Kidney capillary endothelial cell (primary cell): ENCODE measurements at regions not wholly inside any gene's neighbourhood (a gene's known extent, or its start where the extent isn't known, plus 50 kb on each side); places are given as distances from the start of the nearest gene placed in this dataset.
"Not testable (repeated sequence)": the region's sequence is repeated elsewhere in the genome, so short reads cannot be mapped to it uniquely, and the experiment has no call there.

Experiments
- DNase-seq: peaks from one replicate; pipeline ENCODE4 v3.0.0-alpha.2; 2018; ENCODE audit warnings: low spot score

- not testable (repeated sequence) for DNase-seq
Observed at GRCh38 chr20:30668418-30668817, 589.0 kb upstream of the DEFB115 start.

GRCh38 chr20:30669330-30670029, 588.0 kb upstream of the DEFB115 start:
- not testable (repeated sequence) for DNase-seq

- not testable (repeated sequence) for DNase-seq
Observed at GRCh38 chr20:30671120-30671519, 586.3 kb upstream of the DEFB115 start.

GRCh38 chr20:30675988-30676564, 581.4 kb upstream of the DEFB115 start:
- DNase-seq, result not testable (repeated sequence)

DNA sequence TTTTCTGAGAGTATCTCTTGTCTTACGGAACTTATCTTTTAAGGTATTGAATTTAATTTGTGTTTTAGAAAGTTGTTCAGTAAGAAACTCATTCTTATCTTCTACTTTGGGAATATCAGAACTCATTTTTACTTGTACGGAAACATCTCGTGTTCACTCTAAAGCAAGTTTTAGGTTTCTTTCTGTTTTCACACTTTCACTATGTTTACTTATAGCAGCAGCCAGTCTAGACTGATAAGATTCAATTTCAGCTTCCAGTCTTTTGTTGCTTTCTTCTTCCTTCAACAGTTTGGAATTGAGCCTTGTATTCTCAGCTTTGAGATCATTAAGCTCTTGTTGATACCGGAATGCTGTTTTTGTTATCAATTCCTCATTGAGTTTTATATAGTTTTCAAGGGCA, 575.2 kb upstream of the DEFB115 start:
- not testable (repeated sequence) for DNase-seq

GRCh38 chr20:30712861-30713260, 544.6 kb upstream of the DEFB115 start:
- DNase-seq, result not testable (repeated sequence)

GRCh38 chr20:30719415-30720199, 537.9 kb upstream of the DEFB115 start:
- DNase-seq, result not testable (repeated sequence)

DNA sequence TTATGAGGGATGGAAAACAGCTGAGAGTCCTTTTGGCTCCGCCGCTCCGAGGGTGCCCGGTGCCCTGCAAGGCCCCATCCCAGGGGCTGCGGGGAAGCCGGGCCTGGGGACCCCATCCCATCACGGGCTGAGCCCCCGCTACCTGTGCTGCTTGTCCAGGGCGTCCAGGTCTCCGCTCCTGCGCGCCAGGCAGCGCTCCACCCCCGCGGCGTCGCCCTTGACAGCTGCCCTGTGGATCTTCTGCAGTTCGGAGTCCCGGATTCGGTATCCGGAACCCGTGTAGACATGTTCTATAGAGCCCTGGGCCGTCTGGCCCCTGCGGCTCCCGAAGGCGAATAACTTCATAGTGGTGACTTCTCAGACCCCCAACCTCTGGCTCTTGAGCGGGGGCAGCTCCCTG, 534.0 kb upstream of the DEFB115 start:
- DNase-seq, result not testable (repeated sequence)

GRCh38 chr20:30723934-30724687, 533.4 kb upstream of the DEFB115 start:
- not testable (repeated sequence) for DNase-seq

GRCh38 chr20:30724688-30725074, 532.8 kb upstream of the DEFB115 start:
- not testable (repeated sequence) for DNase-seq

DNA sequence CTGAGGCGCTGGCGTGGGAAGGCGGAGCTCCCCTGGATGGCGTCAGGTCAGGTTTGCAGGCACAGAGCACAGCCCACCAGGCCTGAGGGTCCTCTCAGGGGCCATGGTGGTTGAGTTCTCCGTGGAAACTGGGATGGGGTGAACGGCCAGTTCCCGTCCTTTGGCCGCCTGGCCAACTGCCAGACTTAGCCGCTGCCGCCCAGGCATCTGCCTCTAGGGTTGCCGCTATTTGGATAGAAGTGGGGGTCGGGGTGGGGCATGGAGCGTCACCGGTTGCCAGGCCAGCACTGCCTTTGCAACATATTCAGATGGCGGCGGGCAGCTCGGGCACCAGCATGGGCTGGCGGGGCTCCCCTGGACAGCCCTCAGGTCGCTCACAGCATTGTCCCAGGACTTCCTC, 532.3 kb upstream of the DEFB115 start:
- not testable (repeated sequence) for DNase-seq

DNA sequence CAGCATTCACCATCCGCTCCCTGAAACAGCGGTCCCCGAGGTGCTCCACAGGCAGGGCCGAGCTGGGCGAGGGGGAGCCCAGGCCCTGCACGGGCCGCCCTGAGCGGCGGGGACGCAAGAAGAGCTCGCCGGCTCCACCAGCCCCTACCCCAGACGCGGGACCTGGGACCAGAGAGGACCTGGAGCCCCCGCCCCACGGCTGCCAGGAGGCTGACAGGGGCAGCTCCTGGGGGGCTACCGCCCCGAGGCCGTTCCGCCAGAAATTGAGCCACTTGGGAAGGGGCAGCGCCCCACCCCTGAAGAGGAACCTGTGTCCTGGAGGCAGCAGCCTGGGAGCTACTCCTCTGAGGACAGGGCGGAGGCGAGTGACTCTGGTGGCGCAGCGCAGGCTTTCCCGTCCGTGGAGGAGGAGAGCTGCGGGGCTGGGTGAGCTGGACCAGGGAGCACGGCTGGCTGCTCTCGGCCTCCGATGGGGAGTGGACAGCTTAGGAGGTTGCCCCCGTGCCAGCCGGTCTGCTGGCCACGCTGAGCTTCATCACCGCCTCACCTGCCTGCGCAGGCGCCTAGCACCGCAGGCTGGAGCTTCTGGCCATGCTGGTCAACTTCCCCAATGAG, 529.1 kb upstream of the DEFB115 start:
- DNase-seq, result not testable (repeated sequence)
